GM10266 (cell line): ENCODE measurements at regions not wholly inside any gene's neighbourhood (a gene's known extent, or its start where the extent isn't known, plus 50 kb on each side); places are given as distances from the start of the nearest gene placed in this dataset.

ENCODE experiments used
- DNase-seq: peaks from one replicate; pipeline ENCODE4 v3.0.0; 2012; ENCODE audit errors: extremely low spot score
- TF ChIP-seq, protein P1 (sequence below): IDR thresholded peaks from 2 replicates; pipeline ENCODE4 v1.5.1; 2012; ENCODE audit warnings: mild to moderate bottlenecking, low read depth; ENCODE audit not compliant: control insufficient read depth, insufficient read depth; ENCODE audit errors: missing control alignments

DNA sequence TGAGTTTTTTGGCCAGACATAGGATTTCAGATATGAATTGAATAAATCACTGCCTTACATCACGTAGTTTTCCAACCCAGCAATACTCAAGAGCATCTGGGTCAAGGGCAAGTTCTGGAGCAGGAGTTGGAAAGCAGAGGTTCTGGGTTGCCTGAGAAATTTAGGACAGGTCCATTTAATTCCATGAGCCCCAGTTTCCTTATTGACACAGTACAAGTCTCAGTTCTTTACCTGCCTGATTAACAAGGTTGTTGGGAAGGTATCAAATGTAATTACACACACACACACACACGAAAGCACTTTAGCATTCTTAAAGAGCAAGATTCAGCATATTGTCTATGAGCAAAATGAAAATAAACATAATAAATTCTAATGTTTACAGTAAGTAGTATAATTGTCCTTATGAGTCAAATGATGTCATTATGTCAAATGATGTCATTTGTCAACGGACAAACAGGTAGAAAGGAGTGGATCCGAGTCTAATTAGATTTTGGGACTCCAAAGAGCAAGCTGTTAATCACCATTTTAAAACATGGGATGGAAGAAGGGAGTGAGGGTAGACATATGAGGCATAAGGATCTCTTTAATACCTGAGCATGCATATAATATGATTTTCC is 268.4 kb upstream of the ARGLU1 start:
- no peak for DNase-seq
- TF ChIP-seq, protein P1, sequence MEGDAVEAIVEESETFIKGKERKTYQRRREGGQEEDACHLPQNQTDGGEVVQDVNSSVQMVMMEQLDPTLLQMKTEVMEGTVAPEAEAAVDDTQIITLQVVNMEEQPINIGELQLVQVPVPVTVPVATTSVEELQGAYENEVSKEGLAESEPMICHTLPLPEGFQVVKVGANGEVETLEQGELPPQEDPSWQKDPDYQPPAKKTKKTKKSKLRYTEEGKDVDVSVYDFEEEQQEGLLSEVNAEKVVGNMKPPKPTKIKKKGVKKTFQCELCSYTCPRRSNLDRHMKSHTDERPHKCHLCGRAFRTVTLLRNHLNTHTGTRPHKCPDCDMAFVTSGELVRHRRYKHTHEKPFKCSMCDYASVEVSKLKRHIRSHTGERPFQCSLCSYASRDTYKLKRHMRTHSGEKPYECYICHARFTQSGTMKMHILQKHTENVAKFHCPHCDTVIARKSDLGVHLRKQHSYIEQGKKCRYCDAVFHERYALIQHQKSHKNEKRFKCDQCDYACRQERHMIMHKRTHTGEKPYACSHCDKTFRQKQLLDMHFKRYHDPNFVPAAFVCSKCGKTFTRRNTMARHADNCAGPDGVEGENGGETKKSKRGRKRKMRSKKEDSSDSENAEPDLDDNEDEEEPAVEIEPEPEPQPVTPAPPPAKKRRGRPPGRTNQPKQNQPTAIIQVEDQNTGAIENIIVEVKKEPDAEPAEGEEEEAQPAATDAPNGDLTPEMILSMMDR, result no peak

DNA sequence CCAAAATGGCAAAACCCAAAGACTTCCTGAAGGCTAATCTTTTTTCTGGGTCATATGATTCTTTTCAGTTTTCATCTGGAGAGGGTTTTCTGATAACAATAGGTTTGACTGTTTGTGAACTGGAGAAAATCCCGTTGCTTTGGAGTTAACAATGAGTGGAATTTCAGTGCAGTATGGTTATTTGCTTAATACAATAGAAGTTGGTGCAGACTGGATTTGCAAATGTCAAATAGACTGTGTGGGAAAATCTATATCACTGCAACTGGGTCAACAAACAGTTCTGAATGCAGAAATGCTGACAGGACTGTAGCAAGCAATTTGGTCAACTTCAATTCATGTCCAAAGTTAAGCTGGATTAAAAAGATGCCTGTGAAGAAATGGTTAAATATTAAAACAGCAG is 267.5 kb upstream of the ARGLU1 start:
- TF ChIP-seq, protein P1, result no peak
- no peak for DNase-seq

GRCh38 chr13:106821979-106822378 is 254.0 kb upstream of the ARGLU1 start:
- DNase-seq, result no peak
- TF ChIP-seq, protein P1, result no peak

DNA sequence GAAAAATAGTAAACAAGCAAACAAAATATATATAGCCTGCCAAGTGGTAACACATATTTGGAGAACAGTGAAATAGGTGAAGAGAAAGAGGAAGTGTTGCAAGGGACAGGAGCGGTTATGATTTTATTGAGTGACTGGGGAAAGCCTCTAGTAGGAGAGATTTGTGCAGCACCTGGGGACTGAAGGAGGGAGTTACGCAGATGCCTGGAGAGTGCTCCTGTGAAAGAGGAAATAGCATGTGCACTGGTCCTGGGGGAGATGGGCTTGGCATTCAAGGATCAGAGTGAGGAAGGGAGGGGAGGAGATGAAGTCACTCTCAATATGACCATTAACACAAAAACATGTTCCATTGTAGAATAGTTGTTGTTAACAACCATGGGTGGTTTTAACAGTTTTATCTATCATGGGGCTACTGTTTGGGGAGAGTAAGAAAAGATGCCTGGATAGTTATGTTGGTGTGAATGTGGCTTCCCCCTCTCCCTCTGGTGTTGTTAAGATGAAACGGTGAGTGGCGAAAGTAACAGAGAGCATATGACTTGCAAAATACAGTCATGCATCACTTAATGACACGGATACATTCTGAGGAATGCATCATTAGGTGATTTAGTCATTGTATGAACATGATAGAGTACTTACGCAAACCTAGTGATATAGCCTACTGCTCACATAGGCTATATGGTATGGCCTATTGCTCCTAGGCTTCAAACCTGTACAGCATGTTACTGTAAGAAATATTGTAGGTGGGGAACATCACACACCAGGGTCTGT is 251.7 kb upstream of the ARGLU1 start:
- no peak for DNase-seq
- TF ChIP-seq, protein P1, result no peak

DNA sequence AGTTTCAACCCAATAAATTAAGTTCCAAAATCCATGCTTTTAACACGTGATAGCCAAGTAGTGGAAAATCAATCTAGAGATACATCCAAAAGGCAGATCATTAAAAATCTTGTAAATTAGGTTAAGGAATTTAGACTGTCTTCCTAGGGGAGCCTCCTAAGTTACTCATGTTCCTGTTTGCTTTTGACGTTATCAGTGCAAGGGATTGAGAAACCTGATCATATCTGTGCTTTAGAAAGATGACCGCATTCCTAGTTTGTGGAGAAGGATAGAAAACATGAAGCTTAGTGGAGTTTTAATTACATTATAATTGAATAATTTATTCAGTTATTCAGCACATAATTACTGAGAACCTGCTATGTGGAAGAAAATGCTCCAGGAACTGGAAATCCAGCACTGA is 251.0 kb upstream of the ARGLU1 start:
- no peak for DNase-seq
- TF ChIP-seq, protein P1, result no peak

GRCh38 chr13:106815545-106815944 is 247.6 kb upstream of the ARGLU1 start:
- DNase-seq, result no peak
- TF ChIP-seq, protein P1, result no peak

- no peak for DNase-seq
- TF ChIP-seq, protein P1, result no peak
Measured at GRCh38 chr13:106814463-106814862, 246.5 kb upstream of the ARGLU1 start.
